ENCODE measurements at regions not wholly inside any gene's neighbourhood (a gene's known extent, or its start where the extent isn't known, plus 50 kb on each side); places are given as distances from the start of the nearest gene placed in this dataset.

- no peak overlapping the region for H3K27ac ChIP-seq
- no peak overlapping the region for H3K9ac ChIP-seq (ENCODE audit: low read depth in 2 of 2, low read length in 2 of 2)
- no peaks in the 10 kb centered on the region for H3K36me3 ChIP-seq
- TF ChIP-seq CTCF (IDR thresholded peaks at IDR 0.05): no peak
- intact Hi-C loops (cut with DNase I): no loop called here
- H3K4me1 ChIP-seq: no peaks in the 10 kb centered on the region
- no peaks in the 10 kb centered on the region for H3K27me3 ChIP-seq
- H3K4me3 ChIP-seq: no peak overlapping the region
- DNase-seq: no peak
- H3K9me3 ChIP-seq: no peaks in the 10 kb centered on the region
Measured at GRCh38 chr13:93108111-93108601, 118.5 kb upstream of the GPC6 start.

GRCh38 chr13:93116809-93117208 lies 109.8 kb upstream of the GPC6 start:
- Histone ChIP-seq H3K36me3 (no peaks in the 10 kb centered on the region), H3K9ac (ENCODE audit: low read depth in 2 of 2, low read length in 2 of 2) (no peak overlapping the region), H3K4me3 (no peak overlapping the region), H3K27me3 (no peaks in the 10 kb centered on the region), H3K4me1 (no peaks in the 10 kb centered on the region), H3K9me3 (no peaks in the 10 kb centered on the region), H3K27ac (no peak overlapping the region)
- TF ChIP-seq CTCF (IDR thresholded peaks at IDR 0.05): no peak
- intact Hi-C loops (cut with DNase I): no loop called here
- no peak for DNase-seq

GRCh38 chr13:93118081-93118615 lies 108.5 kb upstream of the GPC6 start:
- Histone ChIP-seq H3K4me1 (no peaks in the 10 kb centered on the region), H3K36me3 (no peaks in the 10 kb centered on the region), H3K9ac (ENCODE audit: low read depth in 2 of 2, low read length in 2 of 2) (no peak overlapping the region), H3K4me3 (no peak overlapping the region), H3K27me3 (no peaks in the 10 kb centered on the region), H3K27ac (no peak overlapping the region), H3K9me3 (no peaks in the 10 kb centered on the region)
- intact Hi-C loops (cut with DNase I): no loop called here
- DNase-seq: no peak
- TF ChIP-seq CTCF (IDR thresholded peaks at IDR 0.05): no peak

- intact Hi-C loops (cut with DNase I): no loop called here
- no peak overlapping the region for H3K27ac ChIP-seq
- no peak overlapping the region for H3K4me3 ChIP-seq
- no peak overlapping the region for H3K9ac ChIP-seq (ENCODE audit: low read depth in 2 of 2, low read length in 2 of 2)
- no peaks in the 10 kb centered on the region for H3K9me3 ChIP-seq
- no peak for DNase-seq
- H3K27me3 ChIP-seq: no peaks in the 10 kb centered on the region
- H3K4me1 ChIP-seq: no peaks in the 10 kb centered on the region
- no peak for TF ChIP-seq CTCF (IDR thresholded peaks at IDR 0.05)
- H3K36me3 ChIP-seq: no peaks in the 10 kb centered on the region
Measured at GRCh38 chr13:93140912-93141311, 85.7 kb upstream of the GPC6 start.

- Histone ChIP-seq H3K36me3 (no peaks in the 10 kb centered on the region), H3K9ac (ENCODE audit: low read depth in 2 of 2, low read length in 2 of 2) (no peak overlapping the region), H3K9me3 (no peaks in the 10 kb centered on the region), H3K27me3 (no peaks in the 10 kb centered on the region), H3K4me3 (no peak overlapping the region), H3K27ac (no peak overlapping the region), H3K4me1 (no peaks in the 10 kb centered on the region)
- no peak for TF ChIP-seq CTCF (IDR thresholded peaks at IDR 0.05)
- intact Hi-C loops (cut with DNase I): no loop called here
- DNase-seq: no peak
Measured at GRCh38 chr13:93144031-93144430, 82.6 kb upstream of the GPC6 start.
